Lung (tissue), 11 donors: ENCODE measurements at regions not wholly inside any gene's neighbourhood (a gene's known extent, or its start where the extent isn't known, plus 50 kb on each side); places are given as distances from the start of the nearest gene placed in this dataset.
A peak's percentile ranks its signal among the peaks of the same experiment; 100 is the strongest.

Source experiments
- ATAC-seq: fragments of 200-7000 bp; cut with Tn5 transposase; one replicate; pipeline ENCODE4 v1.9.1; 2020; ENCODE audit warnings: moderate number of reproducible peaks; ENCODE audit not compliant: insufficient read depth, low FRiP score
- DNase-seq, 3 donors: peaks; one replicate each; pipeline ENCODE4 v3.0.0-alpha.2; 2013 to 2017
- H3K27ac ChIP-seq, 2 donors: one replicate each; pipeline ENCODE4 v1.5.1; 2013; ENCODE audit warnings: mild to moderate bottlenecking in 2 of 2, moderate library complexity in 2 of 2, control low read depth in 1 of 2, inconsistent platforms in 1 of 2, low read depth in 1 of 2, low read length in 1 of 2
- H3K27me3 ChIP-seq, 3 donors: one replicate each; pipeline ENCODE4 v1.5.1; 2013; ENCODE audit warnings: low read length in 2 of 3; ENCODE audit not compliant: control insufficient read depth in 3 of 3, insufficient read depth in 3 of 3
- H3K36me3 ChIP-seq, 4 donors: one replicate each; pipeline ENCODE4 v1.5.1; 2013; ENCODE audit warnings: low read length in 4 of 4, mild to moderate bottlenecking in 1 of 4, moderate library complexity in 1 of 4; ENCODE audit not compliant: control insufficient read depth in 4 of 4, insufficient read depth in 4 of 4
- H3K4me1 ChIP-seq, 5 donors: one replicate each; pipeline ENCODE4 v1.5.1; 2013; ENCODE audit warnings: low read length in 5 of 5, mild to moderate bottlenecking in 2 of 5, moderate library complexity in 1 of 5; ENCODE audit not compliant: control insufficient read depth in 5 of 5, insufficient read depth in 5 of 5
- H3K4me3 ChIP-seq: one replicate; pipeline ENCODE4 v1.5.1; 2013; ENCODE audit warnings: mild to moderate bottlenecking, control low read depth, moderate library complexity
- H3K9ac ChIP-seq, 2 donors: one replicate each; pipeline ENCODE4 v1.5.1; 2013; ENCODE audit warnings: low read length in 2 of 2, control low read depth in 1 of 2; ENCODE audit not compliant: insufficient read depth in 1 of 2
- H3K9me3 ChIP-seq, 4 donors: one replicate each; pipeline ENCODE4 v1.5.1; 2013; ENCODE audit warnings: low read length in 3 of 4, mild to moderate bottlenecking in 1 of 4, moderate library complexity in 1 of 4; ENCODE audit not compliant: control insufficient read depth in 4 of 4, insufficient read depth in 3 of 4
- CTCF ChIP-seq: IDR thresholded peaks from 2 replicates; pipeline ENCODE4 v1.5.1; 2012; ENCODE audit warnings: mild to moderate bottlenecking; ENCODE audit errors: control extremely low read depth, extremely low read depth
- WGBS, 2 donors: extraction: QIAGEN DNeasy Blood & Tissue Kit; methylation state at CpG; one replicate each; pipeline ENCODE4 v1.1.7; 2013; 5-methylcytosine and 5-hydroxymethylcytosine counted together
- donor health status: control.
- donor health status: control.
- donor health status: Bipolar disorder and iron deficiency.
- donor health status: healthy.
- donor health status: DM: yes; HTN: yes; CAD: no.

DNA sequence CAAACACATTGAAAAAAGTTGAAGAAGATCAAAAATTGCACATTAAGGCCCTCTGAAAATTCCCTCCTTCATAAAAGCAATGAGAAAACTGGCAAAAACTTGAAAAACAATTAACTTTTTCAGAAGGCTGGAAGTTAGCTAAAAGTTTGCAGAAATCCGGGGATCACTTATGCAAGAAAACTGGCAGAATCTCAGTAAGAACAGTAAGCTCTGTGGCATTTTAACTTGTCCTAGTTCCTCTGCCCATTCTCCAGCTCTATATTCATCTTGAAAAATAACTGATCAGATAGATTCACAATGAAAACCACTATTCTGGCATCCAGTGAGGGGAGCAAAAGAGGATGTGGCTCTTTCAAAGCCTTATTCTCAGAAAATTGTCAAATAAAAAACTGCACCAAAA lies 566.8 kb downstream of the NTRK3 start:
- TF ChIP-seq CTCF, result no peak

GRCh38 chr15:87687523-87687870 lies 569.0 kb downstream of the NTRK3 start:
- no peak overlapping the region for H3K4me3 ChIP-seq
- WGBS, 2 donors, result 81 to 92% methylated on average over 7 of the region's 7 CpGs

More for the DNA sequence above, 566.8 kb downstream of the NTRK3 start:
- no peaks in the 10 kb centered on the region for H3K27me3 ChIP-seq
- no peak for DNase-seq
- H3K36me3 ChIP-seq, result no peaks in the 10 kb centered on the region
- H3K9ac ChIP-seq, result no peak overlapping the region
- peaks cover 0 to 3% (median 0%) of the 10 kb centered on the region in 4 donors for H3K9me3 ChIP-seq
- H3K27ac ChIP-seq, result no peak overlapping the region
- H3K4me1 ChIP-seq, result peaks cover 0 to 7% (median 0%) of the 10 kb centered on the region in 5 donors
- H3K4me3 ChIP-seq, result no peak overlapping the region
- 85 to 96% methylated on average over 1 of the region's 1 CpG for WGBS, 2 donors
- no peak for ATAC-seq

DNA sequence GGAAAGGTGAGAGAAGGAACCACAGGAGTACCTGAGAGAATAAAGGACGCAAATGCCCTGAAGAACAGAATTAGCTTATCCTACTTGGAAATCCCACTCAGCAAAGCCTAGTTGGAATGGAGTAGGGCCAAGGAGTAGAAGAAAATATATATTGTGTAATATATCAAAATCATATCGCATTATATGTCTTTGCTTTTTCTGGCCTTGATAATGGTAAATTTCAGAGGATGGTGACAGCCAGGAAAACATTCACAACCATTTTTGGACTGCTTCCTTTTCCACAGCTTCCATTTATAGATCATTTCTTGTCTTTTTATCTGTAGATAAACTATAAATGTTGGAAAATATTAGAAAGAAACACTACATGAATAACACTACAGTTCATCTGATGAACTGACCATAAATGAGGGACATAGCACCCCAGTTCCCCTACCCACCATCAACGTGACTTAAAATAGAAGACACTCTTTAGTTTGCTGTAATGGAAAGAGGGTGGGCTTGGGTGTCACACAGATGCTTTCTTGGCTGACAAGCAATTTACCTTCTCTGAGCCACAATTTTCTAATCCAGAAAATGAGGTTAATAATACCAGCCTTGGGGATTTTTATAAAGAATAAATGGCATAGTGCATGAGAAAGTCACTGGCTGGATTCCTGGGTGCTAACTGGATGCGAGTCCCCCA lies 569.6 kb downstream of the NTRK3 start:
- ATAC-seq (no peak), DNase-seq (peak in 1 of 3 donors; percentile 56)
- H3K4me1 ChIP-seq, result peaks cover 0 to 7% (median 0%) of the 10 kb centered on the region in 5 donors
- no peaks in the 10 kb centered on the region for H3K36me3 ChIP-seq
- 85 to 88% methylated on average over 4 of the region's 4 CpGs for WGBS, 2 donors
- H3K9ac ChIP-seq, result no peak overlapping the region
- no peaks in the 10 kb centered on the region for H3K27me3 ChIP-seq
- H3K27ac ChIP-seq, result no peak overlapping the region
- no peak overlapping the region for H3K4me3 ChIP-seq
- no peak for TF ChIP-seq CTCF
- H3K9me3 ChIP-seq, result no peaks in the 10 kb centered on the region

More at GRCh38 chr15:87687523-87687870, 569.0 kb downstream of the NTRK3 start:
- H3K36me3 ChIP-seq, result no peaks in the 10 kb centered on the region
- TF ChIP-seq CTCF, result no peak
- peaks cover 0 to 7% (median 0%) of the 10 kb centered on the region in 5 donors for H3K4me1 ChIP-seq
- ATAC-seq, result no peak
- H3K9me3 ChIP-seq, result peaks cover 0 to under 1% (median 0%) of the 10 kb centered on the region in 4 donors
- H3K27ac ChIP-seq, result no peak overlapping the region
- H3K27me3 ChIP-seq, result no peaks in the 10 kb centered on the region
- DNase-seq, result no peak
- H3K9ac ChIP-seq, result no peak overlapping the region

DNA sequence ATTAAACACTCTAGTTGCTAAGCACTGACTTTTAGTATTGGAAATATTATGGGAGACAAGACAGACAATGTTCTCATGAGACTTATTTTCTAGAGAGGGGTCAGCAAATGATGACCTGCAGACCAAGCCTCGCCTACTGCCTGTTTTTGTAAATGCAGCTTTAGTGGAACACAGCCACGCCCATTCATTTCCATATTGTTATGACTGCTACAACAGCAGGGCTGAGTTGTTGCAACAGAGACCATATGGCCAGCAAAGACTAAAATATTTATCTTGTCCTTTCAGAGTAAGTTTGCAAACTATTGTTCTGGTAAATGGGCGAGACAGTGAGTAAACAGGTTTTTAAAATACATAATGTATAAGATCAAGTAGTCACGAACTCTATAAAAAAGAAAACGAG lies 570.2 kb downstream of the NTRK3 start:
- H3K9me3 ChIP-seq, result no peaks in the 10 kb centered on the region
- H3K4me3 ChIP-seq, result no peak overlapping the region
- TF ChIP-seq CTCF, result no peak
- H3K27ac ChIP-seq, result no peak overlapping the region
- WGBS, 2 donors, result 74 to 85% methylated on average over 5 of the region's 5 CpGs
- ATAC-seq (no peak), DNase-seq (peak in 1 of 3 donors; percentile 9)
- H3K27me3 ChIP-seq, result no peaks in the 10 kb centered on the region
- no peaks in the 10 kb centered on the region for H3K36me3 ChIP-seq
- H3K9ac ChIP-seq, result no peak overlapping the region
- H3K4me1 ChIP-seq, result peaks cover 0 to 7% (median 0%) of the 10 kb centered on the region in 5 donors
